ENCODE measurements at regions not wholly inside any gene's neighbourhood (a gene's known extent, or its start where the extent isn't known, plus 50 kb on each side); places are given as distances from the start of the nearest gene placed in this dataset.

DNA sequence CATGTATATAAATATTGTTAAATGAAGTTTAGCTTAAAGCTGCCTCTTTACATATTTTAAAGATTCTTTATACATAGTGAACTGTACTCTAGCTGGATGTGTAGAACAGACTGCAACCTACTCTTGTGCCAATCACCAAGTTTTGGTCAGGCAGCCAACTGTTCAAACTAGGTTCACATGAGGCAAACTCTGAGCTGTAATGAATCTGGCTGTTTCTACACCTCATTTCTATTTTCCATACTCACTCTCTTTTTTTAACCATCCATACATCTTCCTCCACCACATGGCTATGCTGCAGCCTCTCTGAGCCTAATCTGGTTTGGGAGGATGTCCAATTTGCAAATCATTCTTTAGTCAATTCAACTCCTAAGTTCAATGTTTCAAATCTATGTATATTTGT lies 974.8 kb downstream of the CNTNAP5 start:
- TF ChIP-seq, protein P1, sequence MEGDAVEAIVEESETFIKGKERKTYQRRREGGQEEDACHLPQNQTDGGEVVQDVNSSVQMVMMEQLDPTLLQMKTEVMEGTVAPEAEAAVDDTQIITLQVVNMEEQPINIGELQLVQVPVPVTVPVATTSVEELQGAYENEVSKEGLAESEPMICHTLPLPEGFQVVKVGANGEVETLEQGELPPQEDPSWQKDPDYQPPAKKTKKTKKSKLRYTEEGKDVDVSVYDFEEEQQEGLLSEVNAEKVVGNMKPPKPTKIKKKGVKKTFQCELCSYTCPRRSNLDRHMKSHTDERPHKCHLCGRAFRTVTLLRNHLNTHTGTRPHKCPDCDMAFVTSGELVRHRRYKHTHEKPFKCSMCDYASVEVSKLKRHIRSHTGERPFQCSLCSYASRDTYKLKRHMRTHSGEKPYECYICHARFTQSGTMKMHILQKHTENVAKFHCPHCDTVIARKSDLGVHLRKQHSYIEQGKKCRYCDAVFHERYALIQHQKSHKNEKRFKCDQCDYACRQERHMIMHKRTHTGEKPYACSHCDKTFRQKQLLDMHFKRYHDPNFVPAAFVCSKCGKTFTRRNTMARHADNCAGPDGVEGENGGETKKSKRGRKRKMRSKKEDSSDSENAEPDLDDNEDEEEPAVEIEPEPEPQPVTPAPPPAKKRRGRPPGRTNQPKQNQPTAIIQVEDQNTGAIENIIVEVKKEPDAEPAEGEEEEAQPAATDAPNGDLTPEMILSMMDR (conservative IDR thresholded peaks at IDR 0.05 in 1 of 2, IDR thresholded peaks at IDR 0.05 in 1 of 2; ENCODE audit: low read depth in 1 of 2, low read length in 2 of 2), result no peak
- TF ChIP-seq EZH2 (IDR thresholded peaks at IDR 0.05; ENCODE audit: low read length, missing control alignments), result no peak

All from fibroblast of lung (primary cell).